Colonic mucosa (tissue), 4 donors: ENCODE measurements at regions not wholly inside any gene's neighbourhood (a gene's known extent, or its start where the extent isn't known, plus 50 kb on each side); places are given as distances from the start of the nearest gene placed in this dataset.

Experiments
- DNase-seq: peaks from one replicate; pipeline ENCODE4 v3.0.0-alpha.2; 2020
- H3K27ac ChIP-seq: fragments of 200-600 bp; one replicate; pipeline ENCODE4 v1.8.0; 2021
- H3K27me3 ChIP-seq: fragments of 200-600 bp; one replicate; pipeline ENCODE4 v1.8.0; 2021
- H3K36me3 ChIP-seq: fragments of 200-600 bp; one replicate; pipeline ENCODE4 v1.8.0; 2021
- H3K4me1 ChIP-seq: fragments of 200-600 bp; one replicate; pipeline ENCODE4 v1.8.0; 2021; ENCODE audit warnings: mild to moderate bottlenecking
- H3K4me3 ChIP-seq: fragments of 200-600 bp; one replicate; pipeline ENCODE4 v1.8.0; 2021
- H3K9ac ChIP-seq, 2 donors: one replicate each; pipeline ENCODE4 v1.7.0; 2013; ENCODE audit warnings: control low read depth in 2 of 2, low read depth in 2 of 2, low read length in 2 of 2
- H3K9me3 ChIP-seq: fragments of 200-600 bp; one replicate; pipeline ENCODE4 v1.8.0; 2021
- intact Hi-C: fragments of 100-400 bp; cut with DNase I; formaldehyde crosslinking; loops from one replicate; pipeline ENCODE4 v1.14.1; 2022
- TF ChIP-seq, protein P1 (sequence below): fragments of 200-600 bp; IDR thresholded peaks from one replicate; pipeline ENCODE4 v1.8.0; 2022; ENCODE audit warnings: antibody characterized with exemption, mild to moderate bottlenecking
- donor health status: healthy.
- donor health status: DM: no; HTN: no; CAD: no.
- donor health status: DM: no; HTN: no; CAD: no.

DNA sequence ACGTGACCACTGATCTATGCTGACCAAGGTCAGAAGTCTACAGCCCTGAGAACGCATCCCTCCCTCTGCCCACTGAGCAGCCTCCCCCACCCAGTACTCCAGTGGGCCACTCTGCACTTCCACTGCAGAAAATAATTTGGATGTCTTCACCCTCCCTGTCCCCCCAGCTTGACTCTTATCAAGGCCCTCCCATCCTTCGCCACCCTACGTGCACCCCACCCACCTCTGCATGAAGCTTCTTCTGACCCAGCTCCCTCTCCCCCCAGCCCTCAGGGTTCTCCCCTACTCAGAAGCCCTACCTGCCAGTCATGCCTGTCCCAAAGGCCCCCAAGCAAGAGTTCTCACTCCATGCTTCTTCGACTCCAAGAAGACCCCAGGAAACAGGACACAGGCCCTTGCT is 138.5 kb upstream of the FSTL4 start:
- TF ChIP-seq, protein P1, sequence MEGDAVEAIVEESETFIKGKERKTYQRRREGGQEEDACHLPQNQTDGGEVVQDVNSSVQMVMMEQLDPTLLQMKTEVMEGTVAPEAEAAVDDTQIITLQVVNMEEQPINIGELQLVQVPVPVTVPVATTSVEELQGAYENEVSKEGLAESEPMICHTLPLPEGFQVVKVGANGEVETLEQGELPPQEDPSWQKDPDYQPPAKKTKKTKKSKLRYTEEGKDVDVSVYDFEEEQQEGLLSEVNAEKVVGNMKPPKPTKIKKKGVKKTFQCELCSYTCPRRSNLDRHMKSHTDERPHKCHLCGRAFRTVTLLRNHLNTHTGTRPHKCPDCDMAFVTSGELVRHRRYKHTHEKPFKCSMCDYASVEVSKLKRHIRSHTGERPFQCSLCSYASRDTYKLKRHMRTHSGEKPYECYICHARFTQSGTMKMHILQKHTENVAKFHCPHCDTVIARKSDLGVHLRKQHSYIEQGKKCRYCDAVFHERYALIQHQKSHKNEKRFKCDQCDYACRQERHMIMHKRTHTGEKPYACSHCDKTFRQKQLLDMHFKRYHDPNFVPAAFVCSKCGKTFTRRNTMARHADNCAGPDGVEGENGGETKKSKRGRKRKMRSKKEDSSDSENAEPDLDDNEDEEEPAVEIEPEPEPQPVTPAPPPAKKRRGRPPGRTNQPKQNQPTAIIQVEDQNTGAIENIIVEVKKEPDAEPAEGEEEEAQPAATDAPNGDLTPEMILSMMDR, result no peak
- no peak overlapping the region for H3K4me3 ChIP-seq
- intact Hi-C loops, result no loop called here
- no peak for DNase-seq
- H3K9ac ChIP-seq, result no peak overlapping the region
- H3K9me3 ChIP-seq, result no peaks in the 10 kb centered on the region
- no peak overlapping the region for H3K27ac ChIP-seq
- H3K4me1 ChIP-seq, result no peaks in the 10 kb centered on the region
- H3K27me3 ChIP-seq, result no peaks in the 10 kb centered on the region
- no peaks in the 10 kb centered on the region for H3K36me3 ChIP-seq

DNA sequence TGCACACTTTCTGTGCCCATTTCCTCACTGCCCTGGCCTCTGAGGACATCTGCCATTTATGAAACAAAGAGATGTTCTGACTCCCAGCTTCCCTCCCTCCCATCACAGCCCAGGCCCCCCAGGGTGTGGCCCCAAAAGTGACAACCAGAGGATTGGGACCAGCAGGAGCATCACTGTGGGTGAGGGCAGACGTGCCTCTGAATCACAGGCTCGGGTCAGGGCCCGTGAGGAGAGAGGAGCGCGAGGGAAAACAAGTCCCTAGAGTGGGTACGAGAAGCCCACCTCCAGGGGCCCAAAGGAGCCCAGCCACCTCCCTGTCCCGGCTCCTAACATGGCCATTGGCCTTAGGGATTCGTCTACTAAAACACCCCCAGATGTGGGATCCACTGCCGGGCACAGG is 138.0 kb upstream of the FSTL4 start:
- Histone ChIP-seq H3K4me1 (no peaks in the 10 kb centered on the region), H3K36me3 (no peaks in the 10 kb centered on the region), H3K9ac (no peak overlapping the region), H3K9me3 (no peaks in the 10 kb centered on the region), H3K4me3 (no peak overlapping the region), H3K27me3 (no peaks in the 10 kb centered on the region), H3K27ac (no peak overlapping the region)
- no peak for DNase-seq
- intact Hi-C loops, result no loop called here
- TF ChIP-seq, protein P1, result no peak

DNA sequence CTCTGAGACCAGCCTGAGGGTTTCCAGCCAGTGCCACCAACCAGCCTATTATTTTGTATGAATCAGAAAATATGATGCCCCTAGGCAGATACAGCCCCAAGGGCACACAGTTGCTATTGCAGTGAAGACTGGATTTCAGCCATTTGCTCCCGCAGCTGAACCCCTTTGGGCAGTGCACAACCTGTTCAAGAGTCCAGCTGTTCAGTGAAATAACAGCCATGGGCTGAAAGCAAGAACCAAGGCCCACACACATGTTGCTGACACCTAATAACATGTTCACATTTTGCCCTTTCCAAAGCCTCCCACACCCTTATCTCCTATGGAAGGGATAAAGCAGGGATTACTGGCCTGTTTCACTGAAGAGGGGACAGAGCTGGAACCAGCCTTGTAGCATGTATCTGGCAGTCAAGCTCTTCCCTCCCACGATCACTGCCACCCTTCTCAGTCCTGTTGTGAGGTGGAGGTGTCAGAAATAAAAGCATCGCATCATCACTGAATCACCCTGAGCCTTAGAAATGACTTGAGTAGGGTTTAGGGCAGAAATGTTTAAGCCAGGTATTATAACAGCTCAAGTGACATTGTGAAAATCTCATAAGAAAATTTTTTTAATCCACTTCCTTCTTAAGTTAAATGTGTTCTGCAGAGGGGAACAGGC is 137.1 kb upstream of the FSTL4 start:
- no peaks in the 10 kb centered on the region for H3K27me3 ChIP-seq
- no peak overlapping the region for H3K4me3 ChIP-seq
- no peaks in the 10 kb centered on the region for H3K4me1 ChIP-seq
- TF ChIP-seq, protein P1, result no peak
- no peak overlapping the region for H3K27ac ChIP-seq
- no peaks in the 10 kb centered on the region for H3K36me3 ChIP-seq
- H3K9ac ChIP-seq, result no peak overlapping the region
- no peak for DNase-seq
- H3K9me3 ChIP-seq, result no peaks in the 10 kb centered on the region
- intact Hi-C loops, result no loop called here

DNA sequence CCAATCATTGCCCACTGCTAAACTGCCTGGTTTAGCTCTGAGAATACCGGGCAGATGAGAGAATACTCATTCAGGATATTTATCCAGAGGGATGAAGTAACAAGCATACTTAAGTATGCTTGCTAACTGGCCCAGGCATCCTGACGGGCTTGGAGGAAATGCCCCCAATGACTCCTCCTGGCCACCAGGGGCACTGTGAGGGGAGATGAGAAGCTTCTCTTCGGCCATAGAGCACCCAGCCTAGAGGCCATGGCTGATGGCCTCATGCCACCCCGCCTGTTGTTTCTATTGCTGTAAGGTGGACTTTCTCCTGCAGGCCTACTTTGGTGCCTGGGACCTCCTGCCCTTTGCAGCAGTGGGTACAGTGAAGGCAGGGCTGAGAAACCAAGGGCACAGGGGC is 134.5 kb upstream of the FSTL4 start:
- Histone ChIP-seq H3K9me3 (no peaks in the 10 kb centered on the region), H3K4me1 (no peaks in the 10 kb centered on the region), H3K4me3 (no peak overlapping the region), H3K27ac (no peak overlapping the region), H3K9ac (no peak overlapping the region), H3K36me3 (no peaks in the 10 kb centered on the region), H3K27me3 (no peaks in the 10 kb centered on the region)
- intact Hi-C loops, result no loop called here
- TF ChIP-seq, protein P1, result no peak
- no peak for DNase-seq

DNA sequence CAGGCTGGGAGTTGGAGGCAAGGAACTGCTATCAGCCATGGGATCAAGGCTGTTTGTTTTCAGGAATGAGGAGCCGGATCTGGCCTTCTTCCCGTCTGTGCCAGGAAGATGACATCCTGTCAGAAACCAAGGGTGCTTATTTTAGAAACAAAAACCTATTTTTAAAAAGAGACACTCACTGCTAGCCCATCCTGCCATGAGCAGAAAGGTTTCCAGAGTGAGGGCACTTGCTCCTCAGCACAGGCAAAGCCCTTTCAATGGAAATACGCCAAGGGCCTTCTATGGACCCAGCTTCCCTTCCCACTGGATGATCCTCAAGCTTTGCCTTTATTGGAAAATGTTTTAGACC is 132.6 kb upstream of the FSTL4 start:
- intact Hi-C loops, result no loop called here
- H3K9ac ChIP-seq, result no peak overlapping the region
- no peak for DNase-seq
- no peaks in the 10 kb centered on the region for H3K36me3 ChIP-seq
- H3K9me3 ChIP-seq, result no peaks in the 10 kb centered on the region
- no peak overlapping the region for H3K27ac ChIP-seq
- no peaks in the 10 kb centered on the region for H3K27me3 ChIP-seq
- no peaks in the 10 kb centered on the region for H3K4me1 ChIP-seq
- TF ChIP-seq, protein P1, result no peak
- H3K4me3 ChIP-seq, result no peak overlapping the region
